Cardiac fibroblast (primary cell): ENCODE measurements at regions not wholly inside any gene's neighbourhood (a gene's known extent, or its start where the extent isn't known, plus 50 kb on each side); places are given as distances from the start of the nearest gene placed in this dataset.
A peak's percentile ranks its signal among the peaks of the same experiment; 100 is the strongest.

Experiments
- DNase-seq, 2 donors: peaks; one replicate each; pipeline versions ENCODE4 v3.0.0 to v3.0.0-alpha.2; 2010; ENCODE audit warnings: low read depth in 2 of 2
- H3K4me3 ChIP-seq, 2 donors: replicated peaks in 1 of 2; 1 replicate in 1 of 2; 2 replicates in 1 of 2; pipeline ENCODE4 v1.5.1; 2011; ENCODE audit warnings: low read depth in 2 of 2, low read length in 2 of 2, mild to moderate bottlenecking in 2 of 2, moderate library complexity in 1 of 2
- CTCF ChIP-seq: IDR thresholded peaks from one replicate; pipeline ENCODE4 v1.5.1; 2011; ENCODE audit warnings: low read depth, mild to moderate bottlenecking, low read length, inconsistent platforms

- no peak overlapping the region for H3K4me3 ChIP-seq
- no peak for DNase-seq
- TF ChIP-seq CTCF = no peak
Measured at GRCh38 chr1:60866226-60866900, 216.0 kb upstream of the NFIA start.

- DNase-seq = no peak
- no peak for TF ChIP-seq CTCF
- H3K4me3 ChIP-seq = no peak overlapping the region
Measured at GRCh38 chr1:60865166-60865565, 217.2 kb upstream of the NFIA start.

GRCh38 chr1:60864722-60865121 is 217.6 kb upstream of the NFIA start:
- TF ChIP-seq CTCF = no peak
- H3K4me3 ChIP-seq = no peak overlapping the region
- no peak for DNase-seq

GRCh38 chr1:60863131-60863530 is 219.2 kb upstream of the NFIA start:
- no peak for DNase-seq
- no peak overlapping the region for H3K4me3 ChIP-seq
- no peak for TF ChIP-seq CTCF

GRCh38 chr1:60861961-60862567 is 220.3 kb upstream of the NFIA start:
- no peak for TF ChIP-seq CTCF
- DNase-seq = no peak
- no peak overlapping the region for H3K4me3 ChIP-seq

- H3K4me3 ChIP-seq = no peak overlapping the region
- DNase-seq = no peak
- TF ChIP-seq CTCF = no peak
Measured at GRCh38 chr1:60859111-60859510, 223.2 kb upstream of the NFIA start.

- TF ChIP-seq CTCF = no peak
- peak in 1 of 2 donors; percentile 22 for DNase-seq
Measured at GRCh38 chr1:60857851-60858250, 224.5 kb upstream of the NFIA start.

More at GRCh38 chr1:60857851-60858250, 224.5 kb upstream of the NFIA start:
- no peak overlapping the region for H3K4me3 ChIP-seq
